Testis (tissue), 2 donors: ENCODE measurements at regions not wholly inside any gene's neighbourhood (a gene's known extent, or its start where the extent isn't known, plus 50 kb on each side); places are given as distances from the start of the nearest gene placed in this dataset.

Experiments
- CTCF ChIP-seq, 3 experiments: fragments of 450-650 bp in 2 of 3; fragments of 200-600 bp in 1 of 3; sonication (generic) in 1 of 3; IDR thresholded peaks; one replicate each; pipeline ENCODE4 v1.5.1; 2016 to 2019; ENCODE audit warnings: antibody characterized with exemption in 3 of 3, mild to moderate bottlenecking in 2 of 3, moderate library complexity in 1 of 3
- POLR2A ChIP-seq: fragments of 450-650 bp; IDR thresholded peaks from one replicate; pipeline ENCODE4 v1.6.1; 2017; ENCODE audit warnings: antibody characterized with exemption, mild to moderate bottlenecking, moderate library complexity

- TF ChIP-seq CTCF (IDR thresholded peaks at IDR 0.05) = no peak
- no peak for TF ChIP-seq POLR2A
These were observed 88.4 kb upstream of the CRIM1 start for GRCh38 chr2:36267194-36267593.
